GM13977 (cell line): ENCODE measurements at regions not wholly inside any gene's neighbourhood (a gene's known extent, or its start where the extent isn't known, plus 50 kb on each side); places are given as distances from the start of the nearest gene placed in this dataset.

Experiments used
- DNase-seq: peaks from one replicate; pipeline ENCODE4 v3.0.0; 2012; ENCODE audit warnings: low spot score
- CTCF ChIP-seq: IDR thresholded peaks from 2 replicates; pipeline ENCODE4 v1.5.1; 2012; ENCODE audit warnings: mild to moderate bottlenecking, control low read depth; ENCODE audit not compliant: insufficient read depth; ENCODE audit errors: extremely low read depth, missing control alignments
- in situ Hi-C: fragments of 300-500 bp; cut with MboI; formaldehyde crosslinking; loops from one replicate; pipeline ENCODE4 v1.12.0; 2022; ENCODE audit warnings: low sequenced_read_pairs, low pct_unique_long_range_greater_than_20kb, mixed read lengths, inconsistent platforms; ENCODE audit not compliant: unreplicated experiment

GRCh38 chr16:61214780-61215179 lies 821.5 kb downstream of the CDH8 start:
- in situ Hi-C loops: no loop called here
- no peak for TF ChIP-seq CTCF
- no peak for DNase-seq

- TF ChIP-seq CTCF: no peak
- in situ Hi-C loops: no loop called here
Measured at GRCh38 chr16:61210076-61210475, 826.2 kb downstream of the CDH8 start.

DNA sequence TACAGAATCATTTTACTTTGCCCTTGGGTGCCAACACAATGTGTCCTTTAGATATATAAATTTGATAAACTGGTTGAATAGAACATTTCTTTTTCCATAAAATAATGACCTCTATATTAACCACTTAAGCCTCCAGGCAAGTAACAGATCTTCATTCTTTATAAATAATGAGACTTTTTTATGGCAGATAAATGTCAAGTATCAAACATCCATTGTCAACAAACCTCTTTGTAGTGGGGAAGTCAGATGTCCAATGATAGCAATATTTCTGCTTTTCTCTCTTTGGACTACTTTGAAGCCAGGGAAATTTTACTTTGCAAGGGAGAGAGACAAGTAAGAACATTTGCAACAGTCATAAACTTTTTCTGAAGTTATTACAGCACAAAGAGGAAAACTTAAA lies 841.2 kb downstream of the CDH8 start:
- no peak for DNase-seq
- TF ChIP-seq CTCF: no peak
- in situ Hi-C loops: no loop called here

More at GRCh38 chr16:61210076-61210475, 826.2 kb downstream of the CDH8 start:
- no peak for DNase-seq

- no peak for TF ChIP-seq CTCF
- in situ Hi-C loops: no loop called here
- DNase-seq: no peak
Measured at GRCh38 chr16:61194573-61194972, 841.7 kb downstream of the CDH8 start.

DNA sequence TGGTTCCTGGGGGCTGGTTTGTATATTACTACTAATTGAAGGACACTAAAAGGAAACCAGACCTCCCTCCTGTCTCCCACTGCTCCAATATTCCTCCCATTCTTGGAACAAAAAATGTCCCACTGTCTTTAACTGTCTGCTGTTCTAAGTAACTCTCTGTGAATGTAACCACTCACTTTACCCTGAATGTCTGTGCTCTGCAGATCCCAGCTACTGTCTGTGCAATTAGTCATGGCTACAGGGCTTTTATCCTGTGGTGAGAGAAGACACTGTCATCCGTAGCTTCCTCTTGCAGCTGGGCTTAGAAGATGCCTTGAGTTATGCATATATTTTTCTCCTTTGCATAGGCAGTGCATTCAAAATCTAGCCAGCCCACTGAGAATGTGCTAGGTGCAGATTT lies 853.8 kb downstream of the CDH8 start:
- in situ Hi-C loops: no loop called here
- TF ChIP-seq CTCF: no peak
- DNase-seq: no peak

- DNase-seq: no peak
- in situ Hi-C loops: no loop called here
- no peak for TF ChIP-seq CTCF
Measured at GRCh38 chr16:61181982-61182381, 854.3 kb downstream of the CDH8 start.

DNA sequence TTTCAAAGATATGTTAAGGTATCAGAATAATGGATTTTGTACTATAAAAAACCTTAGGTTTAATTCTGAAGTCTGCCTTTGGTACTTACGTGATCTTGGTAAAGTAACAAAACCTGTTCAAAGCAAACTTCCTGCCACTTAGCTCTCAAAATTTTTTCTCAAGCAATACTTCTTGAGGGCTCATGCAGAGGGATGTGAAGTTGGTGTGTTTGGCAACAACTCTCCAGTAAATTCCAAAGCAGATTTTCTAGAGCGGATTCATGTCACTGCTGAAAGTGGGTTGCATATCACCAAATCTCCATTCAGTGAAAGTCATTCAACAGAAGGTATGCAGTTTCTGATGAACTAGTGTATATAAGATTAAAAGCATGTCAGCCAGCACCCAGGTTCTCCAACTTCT lies 856.7 kb downstream of the CDH8 start:
- no peak for TF ChIP-seq CTCF
- in situ Hi-C loops: no loop called here
- DNase-seq: no peak
